HCT116 (cell line): ENCODE measurements at regions not wholly inside any gene's neighbourhood (a gene's known extent, or its start where the extent isn't known, plus 50 kb on each side); places are given as distances from the start of the nearest gene placed in this dataset.

ENCODE experiments used
- ATAC-seq: fragments of 200-7000 bp; cut with Tn5 transposase; 2 replicates; pipeline ENCODE4 v1.9.1; 2020; ENCODE audit warnings: mild to moderate bottlenecking, moderate library complexity
- BruUV-seq: library from RNA; stranded (reverse); fragments of 400-500 nt; replicated peaks from 2 replicates; lab custom pipeline; 2021; lab: Mats Ljungman, UMichigan
- CTCF ChIA-PET: fragments of 300-600 bp; sonication (Branson Sonifier 250); formaldehyde crosslinking; loops from one replicate; lab custom pipeline; 2021; ENCODE audit warnings: antibody characterized with exemption; lab: Charles Lee
- POLR2A ChIA-PET: fragments of 300-600, 350-600 bp; sonication (Branson Sonifier 250); formaldehyde crosslinking; loops from one replicate; lab custom pipeline; 2021; ENCODE audit warnings: antibody characterized with exemption; lab: Charles Lee
- RAD21 ChIA-PET, 2 experiments: fragments of 300-600 bp; sonication (Branson Sonifier 250); formaldehyde crosslinking; loops; one replicate each; lab custom pipeline; 2023; ENCODE audit warnings: low total read pairs in 2 of 2; ENCODE audit not compliant: uncharacterized antibody in 2 of 2, unreplicated experiment in 2 of 2, low non-redundant PET in 1 of 2; lab: Charles Lee
- DNase-seq: peaks from one replicate; pipeline ENCODE4 v3.0.0-alpha.2; 2010; ENCODE audit warnings: low read depth, low spot score
- H2AFZ ChIP-seq: fragments of 200-600 bp; shearing (Covaris generic), sonication (generic); 2 replicates; pipeline ENCODE4 v1.6.1; 2017; ENCODE audit warnings: low read depth, mixed run types, mixed read lengths, antibody characterized with exemption, low read length; ENCODE audit not compliant: poor library complexity, severe bottlenecking
- H3K27ac ChIP-seq: 2 replicates; pipeline ENCODE4 v1.5.1; 2012; ENCODE audit warnings: low read depth, low read length
- H3K27me3 ChIP-seq: fragments of 200-600 bp; sonication (generic); 2 replicates; pipeline ENCODE4 v1.6.1; 2016; ENCODE audit warnings: mixed run types, low read length, mixed read lengths; ENCODE audit not compliant: insufficient read depth
- H3K36me3 ChIP-seq, 2 experiments: fragments of 200-500 bp in 1 of 2; fragments of 200-600 bp in 1 of 2; sonication (Bioruptor generic) in 1 of 2; sonication (generic) in 1 of 2; 2 replicates each; pipeline versions ENCODE4 v1.5.1 to v1.6.1; 2014 to 2016; ENCODE audit warnings: low read length in 2 of 2, inconsistent platforms in 1 of 2, mixed read lengths in 1 of 2, mixed run types in 1 of 2; ENCODE audit not compliant: insufficient read depth in 2 of 2, control insufficient read depth in 1 of 2
- H3K4me1 ChIP-seq, 2 experiments: fragments of 200-600 bp in 1 of 2; sonication (generic) in 1 of 2; 2 replicates each; pipeline versions ENCODE4 v1.5.1 to v1.6.1; 2012 to 2017; ENCODE audit warnings: low read length in 2 of 2, inconsistent platforms in 1 of 2, mild to moderate bottlenecking in 1 of 2, mixed read lengths in 1 of 2, mixed run types in 1 of 2, moderate library complexity in 1 of 2; ENCODE audit not compliant: insufficient read depth in 2 of 2, control insufficient read depth in 1 of 2
- H3K4me2 ChIP-seq: fragments of 200-600 bp; sonication (generic); 2 replicates; pipeline ENCODE4 v1.6.1; 2017; ENCODE audit warnings: mixed run types, low read length, mixed read lengths
- H3K4me3 ChIP-seq, 2 experiments: fragments of 200-600 bp in 1 of 2; sonication (generic) in 1 of 2; replicated peaks in 1 of 2; 2 replicates each; pipeline ENCODE4 v1.5.1; 2011 to 2016; ENCODE audit warnings: low read length in 2 of 2, control low read depth in 1 of 2, low read depth in 1 of 2, mild to moderate bottlenecking in 1 of 2, mixed read lengths in 1 of 2, mixed run types in 1 of 2
- H3K79me2 ChIP-seq: fragments of 200-600 bp; sonication (generic); 2 replicates; pipeline ENCODE4 v1.6.1; 2017; ENCODE audit warnings: mild to moderate bottlenecking, mixed run types, low read length, moderate library complexity, mixed read lengths; ENCODE audit not compliant: insufficient read depth
- H3K9ac ChIP-seq: fragments of 200-600 bp; sonication (generic); 2 replicates; pipeline ENCODE4 v1.6.1; 2016; ENCODE audit warnings: low read length, mixed read lengths
- H3K9me2 ChIP-seq: fragments of 200-600 bp; sonication (generic), shearing (Covaris generic); 2 replicates; pipeline ENCODE4 v1.6.1; 2017; ENCODE audit warnings: mixed run types, mild to moderate bottlenecking, moderate library complexity; ENCODE audit not compliant: insufficient read depth
- H3K9me3 ChIP-seq, 2 experiments: fragments of 200-500 bp in 1 of 2; fragments of 200-600 bp in 1 of 2; sonication (Bioruptor generic) in 1 of 2; sonication (generic) in 1 of 2; 2 replicates each; pipeline ENCODE4 v1.6.1; 2014 to 2017; ENCODE audit warnings: low read length in 2 of 2, mixed read lengths in 2 of 2, inconsistent platforms in 1 of 2, low read depth in 1 of 2, mild to moderate bottlenecking in 1 of 2, mixed run types in 1 of 2, moderate library complexity in 1 of 2; ENCODE audit not compliant: control insufficient read depth in 1 of 2, insufficient read depth in 1 of 2
- H4K20me1 ChIP-seq: fragments of 200-600 bp; sonication (generic), shearing (Covaris generic); 2 replicates; pipeline ENCODE4 v1.6.1; 2017; ENCODE audit warnings: mixed run types, mild to moderate bottlenecking, moderate library complexity; ENCODE audit not compliant: insufficient read depth
- ATF3 ChIP-seq: IDR thresholded peaks from 2 replicates; pipeline ENCODE4 v1.6.1; 2012
- CBX3 ChIP-seq: IDR thresholded peaks from 2 replicates; pipeline ENCODE4 v1.6.1; 2012; ENCODE audit warnings: low read depth
- CEBPB ChIP-seq: IDR thresholded peaks from 2 replicates; pipeline ENCODE4 v1.6.1; 2012; ENCODE audit warnings: low read depth
- ELF1 ChIP-seq: IDR thresholded peaks from 2 replicates; pipeline ENCODE4 v1.6.1; 2012; ENCODE audit warnings: low read depth, borderline replicate concordance
- EZH2phosphoT487 ChIP-seq: fragments of 200-600 bp; IDR thresholded peaks from 2 replicates; pipeline ENCODE4 v1.6.1; 2018; ENCODE audit warnings: antibody characterized with exemption, borderline replicate concordance
- FOSL1 ChIP-seq: IDR thresholded peaks from 2 replicates; pipeline ENCODE4 v1.6.1; 2012; ENCODE audit warnings: low read depth
- JUND ChIP-seq: IDR thresholded peaks from 2 replicates; pipeline ENCODE4 v1.6.1; 2012
- MAX ChIP-seq: IDR thresholded peaks from 2 replicates; pipeline ENCODE4 v1.6.1; 2012
- POLR2A ChIP-seq: IDR thresholded peaks from 2 replicates; pipeline ENCODE4 v1.7.0; 2011; ENCODE audit warnings: borderline replicate concordance; ENCODE audit not compliant: insufficient read depth, insufficient read length; ENCODE audit errors: extremely low read depth
- POLR2AphosphoS5 ChIP-seq: IDR thresholded peaks from 2 replicates; pipeline ENCODE4 v1.6.1; 2011; ENCODE audit warnings: mild to moderate bottlenecking, low read depth, low read length, moderate library complexity
- RAD21 ChIP-seq: IDR thresholded peaks from 2 replicates; pipeline ENCODE4 v1.6.1; 2012; ENCODE audit warnings: low read depth, mild to moderate bottlenecking
- REST ChIP-seq: IDR thresholded peaks from 2 replicates; pipeline ENCODE4 v1.6.1; 2012; ENCODE audit warnings: low read depth
- SP1 ChIP-seq: IDR thresholded peaks from 2 replicates; pipeline ENCODE4 v1.6.1; 2012; ENCODE audit warnings: low read depth
- YY1 ChIP-seq: IDR thresholded peaks from 2 replicates; pipeline ENCODE4 v1.6.1; 2011; ENCODE audit warnings: low read length, low read depth, moderate library complexity, mild to moderate bottlenecking; ENCODE audit not compliant: insufficient replicate concordance; ENCODE audit errors: extremely low read depth
- ZFX ChIP-seq: fragments of 450-650 bp; IDR thresholded peaks from 2 replicates; pipeline ENCODE4 v1.6.1; 2017
- ZNF274 ChIP-seq: fragments of 200-500 bp; sonication (Bioruptor generic); IDR thresholded peaks from 2 replicates; pipeline ENCODE4 v1.6.1; 2014; ENCODE audit warnings: mild to moderate bottlenecking, low read depth, low read length, inconsistent platforms
- intact Hi-C: fragments of 100-400 bp; cut with micrococcal nuclease; formaldehyde crosslinking; loops from 2 replicates; pipeline ENCODE4 v1.10.0; 2022

- ATAC-seq (no peak), DNase-seq (no peak)
- RAD21 ChIA-PET, result no interaction called here
- Histone ChIP-seq H3K4me2 (no peak overlapping the region), H3K9me3 (peaks cover 12 to 16% of the 10 kb centered on the region in 2 experiments; a peak in 2 of 4 replicates), H3K4me3 (no peak overlapping the region), H3K4me1 (no peaks in the 10 kb centered on the region), H3K27ac (no peak overlapping the region), H3K27me3 (no peaks in the 10 kb centered on the region), H3K36me3 (no peaks in the 10 kb centered on the region), H2AFZ (no peak overlapping the region), H3K9ac (no peak overlapping the region), H3K79me2 (no peaks in the 10 kb centered on the region), H4K20me1 (no peaks in the 10 kb centered on the region), H3K9me2 (no peaks in the 10 kb centered on the region)
- CTCF ChIA-PET, result no interaction called here
- TF ChIP-seq CEBPB, result no peak
- no peak for TF ChIP-seq ZNF274
- TF ChIP-seq SP1, result no peak
- no peak for TF ChIP-seq ATF3
- TF ChIP-seq ELF1, result no peak
- TF ChIP-seq POLR2A, result no peak
- TF ChIP-seq FOSL1, result no peak
- no peak for TF ChIP-seq YY1
- TF ChIP-seq CBX3, result no peak
- no peak for TF ChIP-seq ZFX
- no peak for TF ChIP-seq JUND
- TF ChIP-seq POLR2AphosphoS5, result no peak
- TF ChIP-seq MAX, result no peak
- no peak for TF ChIP-seq RAD21
- TF ChIP-seq EZH2phosphoT487, result no peak
- TF ChIP-seq REST, result no peak
- POLR2A ChIA-PET, result no interaction called here
- BruUV-seq, result no TSS peak
- intact Hi-C loops, result no loop called here
These were observed 1109.2 kb downstream of the TMEM121 start for GRCh38 chr14:106635569-106635968.
